ENCODE measurements at regions not wholly inside any gene's neighbourhood (a gene's known extent, or its start where the extent isn't known, plus 50 kb on each side); places are given as distances from the start of the nearest gene placed in this dataset.

- H3K4me1 ChIP-seq, result no peaks in the 10 kb centered on the region
- no peaks in the 10 kb centered on the region for H3K27me3 ChIP-seq
- WGBS, 2 donors (ENCODE audit: low coverage in 1 of 2), result 38 to 45% methylated on average over 1 of the region's 2 CpGs
- H3K27ac ChIP-seq, result no peak overlapping the region
- peaks cover 0 to 10% (median 0%) of the 10 kb centered on the region in 3 donors for H3K9me3 ChIP-seq
- no peak for ATAC-seq
- TF ChIP-seq POLR2AphosphoS5 (IDR thresholded peaks at IDR 0.05) (no peak), EP300 (IDR thresholded peaks at IDR 0.05) (no peak), POLR2A (IDR thresholded peaks at IDR 0.05) (no peak)
- TF ChIP-seq, protein P1, sequence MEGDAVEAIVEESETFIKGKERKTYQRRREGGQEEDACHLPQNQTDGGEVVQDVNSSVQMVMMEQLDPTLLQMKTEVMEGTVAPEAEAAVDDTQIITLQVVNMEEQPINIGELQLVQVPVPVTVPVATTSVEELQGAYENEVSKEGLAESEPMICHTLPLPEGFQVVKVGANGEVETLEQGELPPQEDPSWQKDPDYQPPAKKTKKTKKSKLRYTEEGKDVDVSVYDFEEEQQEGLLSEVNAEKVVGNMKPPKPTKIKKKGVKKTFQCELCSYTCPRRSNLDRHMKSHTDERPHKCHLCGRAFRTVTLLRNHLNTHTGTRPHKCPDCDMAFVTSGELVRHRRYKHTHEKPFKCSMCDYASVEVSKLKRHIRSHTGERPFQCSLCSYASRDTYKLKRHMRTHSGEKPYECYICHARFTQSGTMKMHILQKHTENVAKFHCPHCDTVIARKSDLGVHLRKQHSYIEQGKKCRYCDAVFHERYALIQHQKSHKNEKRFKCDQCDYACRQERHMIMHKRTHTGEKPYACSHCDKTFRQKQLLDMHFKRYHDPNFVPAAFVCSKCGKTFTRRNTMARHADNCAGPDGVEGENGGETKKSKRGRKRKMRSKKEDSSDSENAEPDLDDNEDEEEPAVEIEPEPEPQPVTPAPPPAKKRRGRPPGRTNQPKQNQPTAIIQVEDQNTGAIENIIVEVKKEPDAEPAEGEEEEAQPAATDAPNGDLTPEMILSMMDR (IDR thresholded peaks at IDR 0.05), result no peak
- no peaks in the 10 kb centered on the region for H3K36me3 ChIP-seq
- no peak overlapping the region for H3K4me3 ChIP-seq
These were observed 136.2 kb upstream of the TSHZ3 start for GRCh38 chr19:31485472-31485871.

- no peak overlapping the region for H3K27ac ChIP-seq
- no peak overlapping the region for H3K4me3 ChIP-seq
- H3K36me3 ChIP-seq, result no peaks in the 10 kb centered on the region
- 80 to 86% methylated on average over 3 of the region's 4 CpGs for WGBS, 2 donors (ENCODE audit: low coverage in 1 of 2)
- H3K27me3 ChIP-seq, result no peaks in the 10 kb centered on the region
- no peaks in the 10 kb centered on the region for H3K4me1 ChIP-seq
- TF ChIP-seq EP300 (IDR thresholded peaks at IDR 0.05) (no peak), POLR2A (IDR thresholded peaks at IDR 0.05) (no peak), POLR2AphosphoS5 (IDR thresholded peaks at IDR 0.05) (no peak)
- TF ChIP-seq, protein P1 (IDR thresholded peaks at IDR 0.05), result no peak
- ATAC-seq, result no peak
- no peaks in the 10 kb centered on the region for H3K9me3 ChIP-seq
These were observed 142.0 kb upstream of the TSHZ3 start for GRCh38 chr19:31491242-31491641.

- TF ChIP-seq, protein P1 (IDR thresholded peaks at IDR 0.05), result no peak
- TF ChIP-seq EP300 (IDR thresholded peaks at IDR 0.05) (no peak), POLR2AphosphoS5 (IDR thresholded peaks at IDR 0.05) (no peak), POLR2A (IDR thresholded peaks at IDR 0.05) (no peak)
- H3K36me3 ChIP-seq, result no peaks in the 10 kb centered on the region
- 100% methylated on average over 2 to 3 of the region's 3 CpGs for WGBS, 2 donors (ENCODE audit: low coverage in 1 of 2)
- H3K27ac ChIP-seq, result no peak overlapping the region
- H3K9me3 ChIP-seq, result no peaks in the 10 kb centered on the region
- no peak for ATAC-seq
- H3K27me3 ChIP-seq, result no peaks in the 10 kb centered on the region
- H3K4me3 ChIP-seq, result no peak overlapping the region
- no peaks in the 10 kb centered on the region for H3K4me1 ChIP-seq
These were observed 142.8 kb upstream of the TSHZ3 start for GRCh38 chr19:31492050-31492449.

- H3K27me3 ChIP-seq, result no peaks in the 10 kb centered on the region
- H3K4me1 ChIP-seq, result no peaks in the 10 kb centered on the region
- H3K4me3 ChIP-seq, result no peak overlapping the region
- no peaks in the 10 kb centered on the region for H3K36me3 ChIP-seq
- H3K9me3 ChIP-seq, result no peaks in the 10 kb centered on the region
- TF ChIP-seq EP300 (IDR thresholded peaks at IDR 0.05) (no peak), POLR2AphosphoS5 (IDR thresholded peaks at IDR 0.05) (no peak), POLR2A (IDR thresholded peaks at IDR 0.05) (no peak)
- TF ChIP-seq, protein P1 (IDR thresholded peaks at IDR 0.05), result no peak
- no peak for ATAC-seq
- H3K27ac ChIP-seq, result no peak overlapping the region
- WGBS, 2 donors (ENCODE audit: low coverage in 1 of 2), result 73 to 92% methylated on average over 12 to 13 of the region's 13 CpGs
These were observed 146.8 kb upstream of the TSHZ3 start for GRCh38 chr19:31496076-31496475.

GRCh38 chr19:31497709-31498108 lies 148.5 kb upstream of the TSHZ3 start:
- TF ChIP-seq, protein P1 (IDR thresholded peaks at IDR 0.05), result no peak
- no peak for TF ChIP-seq POLR2AphosphoS5 (IDR thresholded peaks at IDR 0.05)
- TF ChIP-seq POLR2A (IDR thresholded peaks at IDR 0.05), result no peak
- TF ChIP-seq EP300 (IDR thresholded peaks at IDR 0.05), result no peak
- H3K27ac ChIP-seq, result no peak overlapping the region
- no peak overlapping the region for H3K4me3 ChIP-seq
- WGBS, 2 donors (ENCODE audit: low coverage in 1 of 2), result 89 to 94% methylated on average over 1 to 2 of the region's 2 CpGs
- no peak for ATAC-seq
- H3K4me1 ChIP-seq, result no peaks in the 10 kb centered on the region
- H3K9me3 ChIP-seq, result no peaks in the 10 kb centered on the region
- H3K36me3 ChIP-seq, result no peaks in the 10 kb centered on the region
- no peaks in the 10 kb centered on the region for H3K27me3 ChIP-seq

All from gastroesophageal sphincter (tissue), 4 donors.